Liver (tissue), 3 donors: ENCODE measurements at regions not wholly inside any gene's neighbourhood (a gene's known extent, or its start where the extent isn't known, plus 50 kb on each side); places are given as distances from the start of the nearest gene placed in this dataset.

ENCODE experiments used
- GABPA ChIP-seq, 2 donors: IDR thresholded peaks in 1 of 2; conservative IDR thresholded peaks in 1 of 2; 2 replicates each; pipeline ENCODE4 v1.6.1; 2016; ENCODE audit warnings: antibody characterized with exemption in 2 of 2, mild to moderate bottlenecking in 1 of 2, moderate library complexity in 1 of 2
- RAD21 ChIP-seq, 2 donors: IDR thresholded peaks; 2 replicates each; pipeline ENCODE4 v1.6.1; 2016; ENCODE audit warnings: antibody characterized with exemption in 2 of 2, mild to moderate bottlenecking in 2 of 2
- TF ChIP-seq, protein P1 (sequence below): IDR thresholded peaks from 2 replicates; pipeline ENCODE4 v1.6.1; 2016; ENCODE audit warnings: antibody characterized with exemption
- TF ChIP-seq, protein P2 (sequence below): fragments of 150-350 bp; IDR thresholded peaks from 2 replicates; pipeline ENCODE4 v1.5.1; 2017; ENCODE audit warnings: improper control_type of control experiment, low read depth, low read length; ENCODE audit not compliant: missing input control
- donor health status: healthy.
- donor health status: healthy.

DNA sequence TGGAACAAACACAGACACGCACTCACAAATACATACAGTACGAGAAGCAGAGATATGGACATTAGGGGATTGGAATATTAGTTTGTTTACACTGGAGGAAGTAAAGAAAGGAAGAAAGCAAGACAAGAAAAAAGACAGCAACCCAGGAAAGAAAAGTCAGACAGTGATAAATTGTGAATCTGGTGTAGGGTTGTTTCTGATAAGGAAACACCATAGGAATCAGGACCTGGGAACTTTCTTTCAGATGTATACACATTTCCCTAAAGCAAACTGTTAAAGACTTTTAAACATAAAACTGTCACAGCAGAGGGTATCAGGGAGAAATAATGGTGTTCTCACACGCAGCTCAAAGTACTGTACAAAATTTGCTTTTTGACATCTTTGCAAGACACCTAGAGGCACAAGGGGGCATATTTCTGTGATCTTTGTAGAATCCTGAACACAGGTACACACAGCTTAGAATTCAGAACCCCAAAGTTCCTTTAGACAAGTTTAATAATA, 153.7 kb downstream of the TUSC7 start:
- TF ChIP-seq, protein P1, sequence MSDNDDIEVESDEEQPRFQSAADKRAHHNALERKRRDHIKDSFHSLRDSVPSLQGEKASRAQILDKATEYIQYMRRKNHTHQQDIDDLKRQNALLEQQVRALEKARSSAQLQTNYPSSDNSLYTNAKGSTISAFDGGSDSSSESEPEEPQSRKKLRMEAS, result no peak
- no peak for TF ChIP-seq GABPA (IDR thresholded peaks at IDR 0.05 in 1 of 2, conservative IDR thresholded peaks at IDR 0.05 in 1 of 2)
- no peak for TF ChIP-seq RAD21 (IDR thresholded peaks at IDR 0.05)
- TF ChIP-seq, protein P2, sequence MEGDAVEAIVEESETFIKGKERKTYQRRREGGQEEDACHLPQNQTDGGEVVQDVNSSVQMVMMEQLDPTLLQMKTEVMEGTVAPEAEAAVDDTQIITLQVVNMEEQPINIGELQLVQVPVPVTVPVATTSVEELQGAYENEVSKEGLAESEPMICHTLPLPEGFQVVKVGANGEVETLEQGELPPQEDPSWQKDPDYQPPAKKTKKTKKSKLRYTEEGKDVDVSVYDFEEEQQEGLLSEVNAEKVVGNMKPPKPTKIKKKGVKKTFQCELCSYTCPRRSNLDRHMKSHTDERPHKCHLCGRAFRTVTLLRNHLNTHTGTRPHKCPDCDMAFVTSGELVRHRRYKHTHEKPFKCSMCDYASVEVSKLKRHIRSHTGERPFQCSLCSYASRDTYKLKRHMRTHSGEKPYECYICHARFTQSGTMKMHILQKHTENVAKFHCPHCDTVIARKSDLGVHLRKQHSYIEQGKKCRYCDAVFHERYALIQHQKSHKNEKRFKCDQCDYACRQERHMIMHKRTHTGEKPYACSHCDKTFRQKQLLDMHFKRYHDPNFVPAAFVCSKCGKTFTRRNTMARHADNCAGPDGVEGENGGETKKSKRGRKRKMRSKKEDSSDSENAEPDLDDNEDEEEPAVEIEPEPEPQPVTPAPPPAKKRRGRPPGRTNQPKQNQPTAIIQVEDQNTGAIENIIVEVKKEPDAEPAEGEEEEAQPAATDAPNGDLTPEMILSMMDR, result no peak
